ENCODE measurements at regions not wholly inside any gene's neighbourhood (a gene's known extent, or its start where the extent isn't known, plus 50 kb on each side); places are given as distances from the start of the nearest gene placed in this dataset.

DNA sequence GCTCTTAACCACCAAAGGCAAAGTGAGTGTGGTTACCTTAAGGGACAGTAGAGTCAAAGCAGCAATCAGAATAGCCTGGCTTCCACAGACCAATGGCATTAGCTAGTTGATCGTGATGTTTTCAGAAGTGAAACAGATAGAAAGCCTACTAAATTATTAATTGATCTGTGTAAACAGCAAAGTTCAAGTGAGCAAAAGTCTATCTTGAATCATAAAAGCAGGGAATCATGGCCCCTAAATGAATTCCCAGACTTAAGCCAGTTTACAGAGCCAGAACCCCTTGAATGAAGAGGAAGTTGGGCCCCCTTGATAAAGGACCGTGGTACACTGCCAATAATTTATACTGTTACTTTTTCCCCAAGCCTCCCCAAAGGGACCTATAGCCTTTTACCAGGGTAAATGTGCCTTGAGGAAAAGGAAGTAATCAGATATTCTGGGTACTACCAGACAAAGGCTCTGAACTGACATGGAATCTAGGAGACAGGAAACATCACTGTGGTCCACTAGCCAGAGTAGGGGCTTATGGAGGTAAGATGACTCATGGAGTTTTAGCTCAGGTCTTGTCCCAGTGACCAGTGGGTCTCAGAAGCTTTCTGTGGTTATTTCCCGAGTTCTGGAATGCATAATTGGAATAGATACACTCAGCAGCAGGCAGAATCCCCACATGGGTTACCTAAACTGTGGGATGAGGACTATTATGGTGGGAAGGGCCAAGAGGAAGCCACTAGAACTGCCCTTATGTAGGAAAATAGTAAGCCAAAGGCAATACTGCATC lies 317.5 kb downstream of the CD83 start:
- TF ChIP-seq EZH2 (IDR thresholded peaks at IDR 0.05; ENCODE audit: borderline replicate concordance, insufficient read depth, low read length, poor library complexity, severe bottlenecking) = no peak
- TF ChIP-seq, protein P1, sequence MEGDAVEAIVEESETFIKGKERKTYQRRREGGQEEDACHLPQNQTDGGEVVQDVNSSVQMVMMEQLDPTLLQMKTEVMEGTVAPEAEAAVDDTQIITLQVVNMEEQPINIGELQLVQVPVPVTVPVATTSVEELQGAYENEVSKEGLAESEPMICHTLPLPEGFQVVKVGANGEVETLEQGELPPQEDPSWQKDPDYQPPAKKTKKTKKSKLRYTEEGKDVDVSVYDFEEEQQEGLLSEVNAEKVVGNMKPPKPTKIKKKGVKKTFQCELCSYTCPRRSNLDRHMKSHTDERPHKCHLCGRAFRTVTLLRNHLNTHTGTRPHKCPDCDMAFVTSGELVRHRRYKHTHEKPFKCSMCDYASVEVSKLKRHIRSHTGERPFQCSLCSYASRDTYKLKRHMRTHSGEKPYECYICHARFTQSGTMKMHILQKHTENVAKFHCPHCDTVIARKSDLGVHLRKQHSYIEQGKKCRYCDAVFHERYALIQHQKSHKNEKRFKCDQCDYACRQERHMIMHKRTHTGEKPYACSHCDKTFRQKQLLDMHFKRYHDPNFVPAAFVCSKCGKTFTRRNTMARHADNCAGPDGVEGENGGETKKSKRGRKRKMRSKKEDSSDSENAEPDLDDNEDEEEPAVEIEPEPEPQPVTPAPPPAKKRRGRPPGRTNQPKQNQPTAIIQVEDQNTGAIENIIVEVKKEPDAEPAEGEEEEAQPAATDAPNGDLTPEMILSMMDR (IDR thresholded peaks at IDR 0.05; ENCODE audit: poor library complexity, severe bottlenecking) = no peak
- TF ChIP-seq RAD21 (conservative IDR thresholded peaks at IDR 0.05) = no peak
- TF ChIP-seq EP300 (conservative IDR thresholded peaks at IDR 0.05; ENCODE audit: poor library complexity, severe bottlenecking) = no peak
- TF ChIP-seq POLR2AphosphoS5 (IDR thresholded peaks at IDR 0.05) = no peak
- TF ChIP-seq SMC3 (conservative IDR thresholded peaks at IDR 0.05; ENCODE audit: poor library complexity) = no peak
- no peak for TF ChIP-seq REST (IDR thresholded peaks at IDR 0.05; ENCODE audit: borderline replicate concordance)
- no peak for TF ChIP-seq TAF1 (IDR thresholded peaks at IDR 0.05; ENCODE audit: low read depth)
- no peak for TF ChIP-seq MXI1 (conservative IDR thresholded peaks at IDR 0.05; ENCODE audit: poor library complexity, severe bottlenecking)
